Activated effector memory CD4-positive, alpha-beta T cell treated with anti-CD3 and anti-CD28 coated beads, Interleukin-2, amount 50 U/mL, for 16 hours (primary cell): ENCODE measurements at regions not wholly inside any gene's neighbourhood (a gene's known extent, or its start where the extent isn't known, plus 50 kb on each side); places are given as distances from the start of the nearest gene placed in this dataset.
"Not testable (repeated sequence)": the region's sequence is repeated elsewhere in the genome, so short reads cannot be mapped to it uniquely, and the experiment has no call there.

Experiments used
- DNase-seq: peaks from one replicate; pipeline ENCODE4 v3.0.0-alpha.2; 2020

DNA sequence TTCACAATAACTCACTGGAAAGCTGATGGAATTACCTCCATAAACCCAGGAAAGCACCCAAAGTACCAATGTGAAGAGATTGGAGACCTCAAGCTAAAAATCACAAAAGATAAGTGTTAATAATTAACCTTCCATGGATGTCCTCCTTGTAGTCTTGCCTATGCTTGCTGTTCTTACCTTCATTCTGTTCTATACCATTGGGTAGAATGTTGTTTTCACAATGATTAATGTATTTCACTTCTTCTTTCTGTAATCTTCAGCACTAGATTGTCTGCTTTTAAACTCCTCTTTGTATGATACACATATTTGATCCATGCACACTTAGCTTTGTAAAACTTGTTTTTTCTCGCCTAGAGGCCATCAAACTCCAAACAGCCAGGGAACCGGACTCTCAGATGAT is 570.3 kb downstream of the RAPGEF2 start:
- DNase-seq, result no peak

- no peak for DNase-seq
Measured at GRCh38 chr4:159674241-159674640, 571.4 kb downstream of the RAPGEF2 start.

GRCh38 chr4:159677521-159677920 is 574.6 kb downstream of the RAPGEF2 start:
- DNase-seq, result no peak

GRCh38 chr4:159682996-159683395 is 580.1 kb downstream of the RAPGEF2 start:
- no peak for DNase-seq

- DNase-seq, result no peak
Measured at GRCh38 chr4:159684061-159684460, 581.2 kb downstream of the RAPGEF2 start.

DNA sequence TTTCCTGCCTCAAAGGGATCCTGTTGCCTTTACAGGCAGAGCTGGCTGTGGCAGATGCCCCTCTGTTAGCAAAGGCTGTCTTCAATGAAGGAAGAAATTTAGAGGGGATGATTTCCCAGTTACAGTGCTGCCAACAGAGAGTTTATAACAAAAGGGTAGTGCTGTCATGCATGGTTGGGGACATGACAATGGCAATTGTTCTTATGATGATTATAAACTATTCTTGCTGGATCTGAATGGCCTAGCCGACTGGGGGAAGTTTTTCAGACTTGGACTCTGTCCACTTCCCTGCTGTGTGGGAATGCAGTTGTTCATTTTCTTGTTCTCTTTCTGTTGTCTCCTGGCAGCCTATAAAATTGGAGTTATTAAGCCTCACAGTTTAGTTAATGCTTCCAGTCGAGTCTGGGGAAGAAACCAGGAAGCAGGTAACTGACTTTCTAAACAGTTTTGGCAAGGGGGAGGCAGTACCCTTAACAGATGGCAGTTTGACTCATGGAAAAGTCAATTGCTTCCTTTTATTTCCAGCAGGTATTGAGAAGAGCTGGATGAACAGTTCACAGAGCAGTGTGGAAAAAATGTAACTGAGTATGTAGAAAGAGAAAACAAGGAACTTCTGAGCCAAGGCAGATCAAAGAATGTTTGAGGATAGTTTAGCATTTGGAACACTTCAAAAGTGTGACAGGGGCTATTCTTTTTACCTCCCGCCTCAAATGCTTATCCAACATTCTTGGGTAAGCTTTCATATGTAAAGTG is 582.6 kb downstream of the RAPGEF2 start:
- no peak for DNase-seq

DNA sequence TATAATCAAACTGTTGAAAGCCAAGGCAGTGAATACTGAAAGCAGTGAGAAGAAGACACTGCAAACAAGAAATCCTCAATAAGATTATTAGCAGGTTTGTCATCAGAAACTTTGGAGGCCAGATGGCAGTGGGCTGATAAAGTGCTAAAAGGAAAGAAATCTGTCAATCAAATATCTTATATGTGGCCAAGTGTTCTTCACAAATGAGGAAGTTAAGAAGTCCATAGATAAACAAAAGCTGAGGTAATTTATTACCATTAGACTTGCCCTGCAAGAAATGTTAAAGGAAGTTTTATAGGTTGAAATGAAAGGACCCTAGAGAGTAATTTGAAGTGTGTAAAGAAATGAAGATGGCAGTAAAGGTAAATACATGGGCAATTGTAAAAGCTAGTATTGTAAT is 586.6 kb downstream of the RAPGEF2 start:
- no peak for DNase-seq

DNA sequence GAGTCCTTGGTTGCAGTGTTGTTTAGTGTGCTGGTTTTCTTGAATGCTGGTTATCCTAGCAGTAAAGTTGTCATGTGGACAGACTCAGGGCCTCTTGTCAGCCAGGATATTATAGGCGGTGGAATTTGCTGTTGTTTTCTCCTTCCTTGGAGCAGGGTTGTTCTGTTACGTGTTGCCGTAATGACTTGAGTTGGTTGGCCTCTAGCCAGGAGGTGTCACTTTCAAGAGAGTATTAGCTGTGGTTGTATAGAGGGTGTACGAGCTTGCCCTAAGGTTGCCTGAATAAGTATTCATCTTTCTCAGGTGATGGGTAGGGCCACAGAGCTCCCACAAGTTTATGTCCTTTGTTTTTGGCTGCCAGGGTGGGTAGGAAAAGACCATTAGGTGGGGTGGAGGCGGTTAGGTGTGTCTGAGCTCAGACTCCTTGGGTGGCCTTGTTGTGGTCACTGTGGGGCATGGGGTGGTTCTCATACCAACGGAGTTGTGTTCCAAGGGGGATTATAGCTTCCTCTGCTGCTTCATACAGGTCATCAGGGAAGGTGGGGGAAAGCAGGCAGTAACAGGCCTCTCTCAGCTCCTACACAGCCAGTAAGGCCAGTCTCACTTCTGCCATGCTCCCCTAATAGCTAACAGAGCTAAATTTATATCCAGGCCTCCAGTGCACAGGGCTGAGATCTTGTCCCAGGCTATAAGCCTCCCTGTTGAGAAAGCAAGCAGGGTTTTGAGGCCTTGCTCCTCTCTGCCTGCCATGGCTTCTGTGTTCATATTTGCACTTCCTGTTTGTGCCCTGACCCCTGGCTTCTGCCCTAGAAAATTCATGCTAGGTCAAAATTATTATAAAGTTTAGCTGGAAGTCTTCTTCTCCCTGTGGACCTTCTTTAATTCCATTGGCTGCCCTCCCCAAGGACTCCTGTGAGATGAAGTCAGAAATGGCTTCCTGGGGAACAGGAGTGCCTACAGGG is 594.7 kb downstream of the RAPGEF2 start:
- no peak for DNase-seq

DNA sequence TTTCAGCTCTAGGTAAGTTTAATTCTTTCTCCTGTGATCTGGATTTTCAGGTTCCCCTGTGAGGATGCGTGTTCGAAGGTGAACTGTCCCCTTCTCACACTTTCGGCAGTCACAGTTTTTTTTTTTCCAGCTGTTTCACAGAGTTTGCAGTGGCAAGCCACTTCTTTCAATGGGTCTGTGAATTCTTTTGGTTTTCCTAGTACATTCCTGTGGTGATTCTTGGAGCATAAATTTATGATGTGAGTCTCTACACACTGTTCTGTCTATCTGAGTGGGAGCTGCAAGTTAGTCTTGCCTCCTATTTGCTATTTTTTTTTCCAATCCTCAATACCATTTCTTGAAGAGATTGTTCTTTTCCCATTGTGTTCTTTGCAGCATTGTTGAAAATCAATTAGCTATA is 595.5 kb downstream of the RAPGEF2 start:
- no peak for DNase-seq

- no peak for DNase-seq
Measured at GRCh38 chr4:159702200-159702599, 599.3 kb downstream of the RAPGEF2 start.

GRCh38 chr4:159705334-159705733 is 602.5 kb downstream of the RAPGEF2 start:
- DNase-seq, result no peak

- no peak for DNase-seq
Measured at GRCh38 chr4:159706704-159707103, 603.8 kb downstream of the RAPGEF2 start.

- DNase-seq, result not testable (repeated sequence)
Measured at GRCh38 chr4:159715180-159715579, 612.3 kb downstream of the RAPGEF2 start.

DNA sequence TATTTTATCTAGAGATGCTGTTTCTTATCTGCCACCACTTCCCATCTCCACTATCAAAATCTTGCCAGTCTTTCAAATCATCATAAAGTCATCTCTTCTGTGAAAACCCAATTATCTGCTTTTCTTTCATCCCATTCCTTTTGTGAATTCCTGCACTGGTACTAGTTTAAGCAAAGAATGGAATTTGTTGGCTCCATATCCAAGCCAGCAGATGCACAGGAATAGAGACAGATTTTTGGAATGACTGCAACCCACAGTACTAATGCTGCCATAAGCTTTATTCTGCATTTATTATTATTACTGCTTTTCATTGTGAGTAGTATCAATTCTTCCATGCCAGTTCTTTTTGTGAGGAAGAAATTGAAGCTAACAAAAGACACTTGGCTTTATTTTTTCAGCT is 616.7 kb downstream of the RAPGEF2 start:
- DNase-seq, result no peak

DNA sequence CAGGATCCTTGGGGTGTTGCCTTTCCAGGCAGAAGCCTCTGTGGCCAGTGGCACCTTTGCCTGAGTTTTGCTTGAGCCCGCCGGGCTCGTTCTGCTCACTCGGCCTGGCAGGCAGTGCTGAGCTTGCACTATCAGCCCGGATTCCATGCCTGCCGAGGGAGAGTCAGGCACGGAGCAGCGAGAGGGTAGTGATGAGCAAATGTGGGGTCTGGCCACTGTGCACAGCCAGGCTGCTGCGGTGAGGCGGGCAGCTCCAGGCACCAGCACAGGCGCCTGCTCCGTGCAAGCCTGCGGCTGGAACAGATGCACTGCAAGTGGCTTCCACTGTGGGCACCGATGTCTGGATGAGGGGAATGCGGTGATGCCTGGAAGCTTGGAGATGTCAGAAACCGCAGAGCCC is 619.2 kb downstream of the RAPGEF2 start:
- DNase-seq, result no peak

GRCh38 chr4:159722918-159723317 is 620.0 kb downstream of the RAPGEF2 start:
- no peak for DNase-seq

DNA sequence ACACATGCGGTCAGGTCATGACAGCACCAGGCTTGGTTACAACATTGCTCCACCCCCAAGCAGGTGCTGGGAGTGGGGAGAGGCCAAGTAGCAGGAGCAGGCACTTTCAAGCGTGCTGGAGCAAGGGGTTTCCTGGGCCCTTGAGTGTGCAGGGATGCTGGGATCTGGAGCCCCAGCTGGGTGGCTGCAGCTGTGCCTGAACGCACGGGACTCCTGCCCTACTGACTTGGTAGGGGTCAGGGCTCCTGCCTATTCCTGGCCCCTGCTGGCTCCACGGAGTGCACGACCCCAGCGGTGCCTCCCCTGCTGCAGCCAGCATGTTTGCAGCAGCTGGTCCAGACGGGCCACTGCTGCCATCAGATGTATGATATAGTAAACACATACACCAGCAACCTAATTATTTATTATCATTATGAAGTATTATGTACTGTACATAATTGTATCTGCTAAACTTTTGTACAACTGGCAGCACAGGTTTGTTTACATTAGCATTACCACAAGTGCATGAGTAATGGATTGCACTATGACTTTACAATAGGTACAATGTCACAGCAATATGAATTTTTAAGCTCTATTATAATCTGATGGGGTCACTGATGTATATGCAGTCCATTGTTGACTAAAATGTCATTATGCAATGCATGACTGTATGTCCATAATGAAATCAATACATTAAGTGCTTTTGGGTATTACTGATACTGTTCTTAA is 620.6 kb downstream of the RAPGEF2 start:
- DNase-seq, result no peak

- no peak for DNase-seq
Measured at GRCh38 chr4:159725571-159725970, 622.7 kb downstream of the RAPGEF2 start.

- no peak for DNase-seq
Measured at GRCh38 chr4:159735281-159736207, 632.7 kb downstream of the RAPGEF2 start.

- DNase-seq, result no peak
Measured at GRCh38 chr4:159736411-159736810, 633.5 kb downstream of the RAPGEF2 start.

DNA sequence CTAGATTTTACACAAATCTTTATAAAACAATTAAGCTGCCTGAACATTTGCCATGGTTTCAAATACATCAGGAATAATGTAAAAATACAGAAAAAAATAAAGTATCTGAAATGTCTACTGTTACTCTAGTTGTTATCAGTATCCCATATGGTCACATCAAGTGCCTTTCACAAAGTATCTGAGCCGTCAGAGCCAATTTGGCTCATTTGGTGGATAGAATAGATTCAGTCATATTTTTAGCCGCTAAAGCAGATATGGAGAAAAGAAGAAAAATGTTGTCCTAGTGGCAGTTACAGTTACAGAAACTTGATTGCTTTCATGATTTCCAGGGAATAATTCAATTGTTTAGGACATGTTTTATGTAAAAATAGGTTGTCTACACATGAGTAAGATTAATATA is 641.1 kb downstream of the RAPGEF2 start:
- no peak for DNase-seq

DNA sequence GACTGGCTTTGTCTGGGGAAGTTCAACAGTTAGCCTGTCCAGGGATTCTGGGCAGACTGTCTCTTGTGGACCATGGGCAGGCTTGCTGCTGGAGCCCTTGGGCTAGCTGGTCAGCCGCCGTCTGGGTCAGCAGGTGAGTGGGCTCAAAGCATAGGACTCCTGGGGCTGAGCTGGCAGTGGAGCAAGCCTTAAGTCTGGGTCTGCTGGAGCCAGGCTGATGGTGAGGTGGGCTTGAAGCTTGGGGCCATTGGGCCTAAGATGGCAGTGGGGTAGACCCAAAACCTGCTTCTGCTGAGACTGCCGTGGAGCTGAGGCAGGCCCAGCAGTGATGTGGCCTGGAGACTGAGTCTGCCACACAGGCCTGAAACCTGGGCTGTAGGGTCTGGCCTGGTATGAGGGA is 645.1 kb downstream of the RAPGEF2 start:
- DNase-seq, result no peak
